Hematopoietic multipotent progenitor cell treated with erythropoietin and hydrocortisone succinate and interleukin-3 and kit ligand, for 15 days (in vitro differentiated cells): ENCODE measurements at regions not wholly inside any gene's neighbourhood (a gene's known extent, or its start where the extent isn't known, plus 50 kb on each side); places are given as distances from the start of the nearest gene placed in this dataset.

Experiments
- DNase-seq: peaks from one replicate; pipeline ENCODE4 v3.0.0-alpha.2; 2015; ENCODE audit warnings: low spot score

GRCh38 chr16:59719121-59719520, 985.0 kb upstream of the GOT2 start:
- no peak for DNase-seq

GRCh38 chr16:59707436-59708226, 973.5 kb upstream of the GOT2 start:
- no peak for DNase-seq

DNA sequence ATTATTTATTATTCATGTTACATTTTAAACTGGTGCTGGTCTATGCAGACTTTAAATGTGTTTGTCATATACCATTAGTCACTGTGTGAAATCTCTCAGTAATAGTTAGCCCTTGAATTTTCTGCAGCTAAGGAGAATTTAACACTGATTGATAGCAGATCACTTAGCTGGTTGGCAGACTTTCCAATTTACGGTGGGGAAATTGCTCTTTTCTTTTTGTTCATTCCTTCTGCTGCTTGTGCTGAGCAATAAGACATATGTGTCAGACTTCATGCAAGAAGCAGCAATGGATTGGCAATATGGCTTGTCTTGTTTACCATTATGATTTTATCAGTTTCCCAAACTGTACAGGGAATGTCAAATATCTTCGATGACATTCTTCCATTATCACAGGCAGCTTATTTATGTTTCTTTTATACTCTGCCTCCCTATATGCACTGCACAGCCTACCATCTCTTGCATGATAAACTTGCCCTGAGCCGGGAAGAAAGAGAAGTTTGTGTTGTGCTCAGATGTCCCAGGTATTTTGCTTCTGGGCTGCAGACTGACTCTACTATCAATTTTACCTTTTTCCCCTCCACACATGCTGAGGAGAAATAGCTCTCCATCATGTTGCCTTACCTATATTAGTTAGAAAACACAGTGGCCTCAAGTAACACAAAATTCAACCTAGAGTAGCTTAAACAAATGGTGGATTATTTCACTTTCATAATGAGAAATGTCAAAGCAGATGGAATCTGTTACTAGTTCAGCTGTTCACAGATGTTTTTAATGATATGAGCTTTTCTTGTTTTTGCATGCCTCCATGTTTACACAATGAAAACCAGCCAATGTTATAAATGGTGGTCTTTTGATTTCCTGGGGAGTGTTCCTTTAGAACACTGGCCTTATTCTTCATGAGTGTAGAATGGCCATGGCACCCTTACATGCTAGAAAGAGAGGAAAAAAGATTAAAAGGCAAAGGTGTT, 968.1 kb upstream of the GOT2 start:
- no peak for DNase-seq

- no peak for DNase-seq
Observed at GRCh38 chr16:59699786-59700185, 965.7 kb upstream of the GOT2 start.

GRCh38 chr16:59698346-59699020, 964.4 kb upstream of the GOT2 start:
- DNase-seq: no peak

DNA sequence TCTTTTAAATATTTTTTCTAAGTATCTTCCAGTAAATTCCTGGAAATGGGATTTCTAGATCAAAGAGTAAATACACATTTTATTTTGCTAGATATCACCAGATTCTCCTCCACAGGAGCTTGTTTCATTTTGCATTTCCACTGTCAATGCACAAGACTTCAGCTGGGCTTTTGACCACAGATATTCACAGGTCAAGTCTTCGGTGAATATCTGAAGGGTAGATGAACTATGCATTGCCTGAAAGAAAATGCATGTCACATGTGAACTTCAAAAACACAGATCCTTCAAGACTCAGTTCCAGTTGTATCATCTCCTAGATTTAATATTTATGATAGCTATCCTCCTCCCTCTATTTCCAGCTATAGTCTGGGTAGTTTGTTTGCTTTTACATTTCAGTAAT, 963.6 kb upstream of the GOT2 start:
- DNase-seq: no peak

DNA sequence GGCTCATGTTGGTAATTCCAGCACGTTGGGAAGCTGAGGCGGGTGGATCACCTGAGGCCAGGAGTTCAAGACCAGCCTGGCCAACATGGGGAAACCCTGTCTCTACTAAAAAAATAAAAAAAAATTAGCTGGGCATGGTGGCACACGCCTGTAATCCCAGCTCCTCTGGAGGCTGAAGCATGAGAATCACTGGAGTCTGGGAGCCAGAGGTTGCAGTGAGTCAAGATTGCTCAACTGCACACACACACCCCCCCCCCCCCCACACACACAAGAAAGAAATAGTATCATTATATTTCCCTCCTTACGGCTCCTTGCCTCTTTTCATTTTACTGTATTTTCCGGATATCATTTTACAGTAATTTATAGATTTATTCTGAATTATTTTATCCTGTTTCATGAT, 963.1 kb upstream of the GOT2 start:
- no peak for DNase-seq

- DNase-seq: no peak
Observed at GRCh38 chr16:59696495-59696894, 962.4 kb upstream of the GOT2 start.

DNA sequence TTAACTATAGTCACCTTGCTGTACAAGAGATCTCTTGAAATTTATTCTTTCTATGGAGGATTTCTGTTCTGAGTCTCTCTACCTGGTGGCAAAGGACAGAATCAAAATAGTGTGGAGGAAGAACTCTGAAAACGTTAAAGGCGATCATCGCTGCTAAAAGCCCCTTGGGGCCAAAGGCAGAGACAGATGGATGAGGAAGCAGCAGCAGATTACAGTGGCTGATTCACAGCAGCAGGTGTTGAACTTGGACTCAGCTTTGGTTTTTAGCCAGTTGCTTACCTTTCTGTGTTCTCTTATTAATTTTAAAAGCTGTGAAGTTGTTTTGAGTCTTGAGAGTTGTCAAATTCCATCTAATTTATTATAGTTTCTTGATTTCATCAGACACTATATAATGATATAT, 956.1 kb upstream of the GOT2 start:
- no peak for DNase-seq

GRCh38 chr16:59688006-59688405, 953.9 kb upstream of the GOT2 start:
- DNase-seq: no peak

GRCh38 chr16:59686405-59686804, 952.3 kb upstream of the GOT2 start:
- DNase-seq: no peak

- no peak for DNase-seq
Observed at GRCh38 chr16:59684911-59685310, 950.8 kb upstream of the GOT2 start.

DNA sequence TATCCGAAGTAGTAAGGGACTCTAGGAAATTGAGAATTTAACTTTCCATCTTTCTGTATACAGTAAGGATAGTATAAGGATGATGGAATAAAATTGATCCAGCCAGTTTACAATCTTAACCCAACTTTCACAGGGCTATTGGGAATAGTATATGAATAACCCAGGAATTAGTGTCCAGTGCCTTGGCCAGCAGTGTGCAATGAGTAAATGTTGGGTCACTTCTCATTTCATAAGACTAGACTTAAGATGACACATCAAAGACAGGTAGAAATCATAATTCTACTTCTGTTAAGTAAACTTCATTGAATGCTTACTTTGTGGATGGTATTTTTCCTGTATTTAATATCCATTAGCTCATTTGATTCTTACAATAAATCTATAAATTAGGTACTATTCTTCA, 949.6 kb upstream of the GOT2 start:
- no peak for DNase-seq

DNA sequence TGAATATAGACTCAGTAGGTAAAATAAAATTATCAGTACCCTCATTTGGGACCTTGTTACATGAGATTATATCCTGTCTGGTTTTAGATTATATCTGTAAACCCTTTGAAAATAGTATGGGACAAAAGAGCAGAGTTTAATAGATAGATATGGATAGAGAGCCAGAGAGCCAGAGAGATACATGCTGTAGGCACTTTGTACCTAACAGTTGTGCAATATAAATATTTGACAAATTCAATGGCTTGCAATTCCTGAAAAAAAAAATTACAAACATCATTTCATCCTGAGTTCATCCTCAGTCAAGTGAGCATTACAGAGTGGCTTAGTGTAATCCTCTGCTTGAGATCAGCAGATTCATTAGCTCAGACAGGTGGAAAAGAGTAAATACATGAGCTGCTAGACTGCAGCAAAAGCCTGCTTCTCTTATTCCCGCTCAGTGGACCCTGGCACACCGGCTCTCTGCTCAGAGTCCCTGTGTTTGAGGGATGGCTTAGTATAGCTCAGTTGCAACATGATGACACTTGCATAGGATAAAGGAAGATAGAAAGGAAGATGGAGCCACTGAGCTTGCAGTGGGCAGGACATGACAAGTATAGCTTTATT, 931.6 kb upstream of the GOT2 start:
- no peak for DNase-seq

DNA sequence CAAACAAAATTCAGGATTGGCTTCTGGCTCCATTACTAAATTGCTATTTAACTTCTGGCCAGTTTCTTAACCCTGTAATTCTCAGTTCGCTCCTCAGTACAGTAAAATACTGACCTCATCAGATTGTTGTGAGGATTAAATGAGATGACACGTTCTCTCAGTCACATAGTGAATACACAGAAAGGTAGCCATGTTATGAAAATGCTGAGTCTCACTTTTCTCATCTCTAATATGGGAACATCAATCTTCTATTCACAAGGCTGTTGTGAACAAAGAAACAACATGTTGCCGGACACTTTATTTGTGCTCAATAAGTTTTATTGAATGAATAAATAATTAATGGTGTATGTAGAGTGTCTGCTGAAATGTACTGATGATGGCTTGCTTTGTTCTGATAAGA, 924.5 kb upstream of the GOT2 start:
- no peak for DNase-seq

DNA sequence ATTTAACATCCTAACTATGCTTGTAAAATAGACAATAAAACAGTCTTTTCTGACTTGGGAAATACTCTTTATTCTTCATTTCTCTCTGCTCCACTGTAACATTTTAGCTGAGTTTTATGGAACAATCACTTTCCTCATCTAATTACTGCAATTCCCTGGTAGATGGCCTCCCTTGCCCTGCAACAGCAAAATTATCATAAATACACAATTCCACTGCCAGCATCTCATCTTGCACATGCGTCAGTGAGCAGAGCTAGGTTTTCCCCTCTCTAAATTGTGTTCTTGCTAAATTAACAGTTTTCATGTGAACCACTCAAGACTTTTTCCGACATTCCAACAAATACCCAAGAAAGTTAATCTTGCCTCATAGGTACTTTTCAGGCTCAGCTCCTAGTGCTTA, 920.9 kb upstream of the GOT2 start:
- no peak for DNase-seq

GRCh38 chr16:59654455-59654854, 920.3 kb upstream of the GOT2 start:
- DNase-seq: no peak

- DNase-seq: no peak
Observed at GRCh38 chr16:59651662-59652061, 917.5 kb upstream of the GOT2 start.

GRCh38 chr16:59645194-59645593, 911.1 kb upstream of the GOT2 start:
- DNase-seq: no peak

DNA sequence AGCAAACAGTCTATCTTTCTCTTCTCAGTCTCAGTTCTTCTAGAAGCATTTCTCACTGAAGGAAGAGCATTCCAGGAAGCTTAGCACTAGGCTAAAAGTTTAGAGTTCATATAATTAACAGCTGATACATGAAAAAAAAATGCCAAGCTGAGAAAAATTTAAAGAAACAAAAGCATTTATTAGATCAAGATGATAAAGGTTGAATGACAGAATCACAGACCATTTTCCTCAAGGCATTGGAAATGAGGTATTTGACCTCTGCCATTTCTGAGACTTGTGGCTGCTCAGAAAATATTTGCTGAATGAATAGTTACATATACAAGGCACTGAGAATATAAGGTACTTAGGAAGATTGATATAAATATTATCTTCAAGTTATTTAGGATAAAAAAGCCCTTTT, 901.6 kb upstream of the GOT2 start:
- no peak for DNase-seq

DNA sequence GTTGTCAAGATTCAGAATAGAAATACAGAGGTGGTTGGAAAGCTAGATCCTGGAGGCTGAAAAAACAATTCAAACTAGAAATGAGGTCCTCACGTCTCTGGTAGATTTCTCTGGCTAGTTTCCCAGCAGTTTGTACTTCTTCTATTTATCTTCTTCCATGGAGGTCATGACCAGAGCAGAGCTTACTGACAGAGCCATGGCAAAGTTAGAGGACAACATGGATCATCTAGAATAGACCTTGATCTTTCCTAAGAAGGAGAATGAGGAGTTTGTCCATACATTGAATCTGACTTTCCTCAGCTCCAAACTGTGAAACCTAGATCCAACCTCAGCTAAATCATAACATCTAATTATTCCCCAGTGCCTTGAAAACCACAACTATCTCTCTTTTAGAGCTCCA, 900.8 kb upstream of the GOT2 start:
- no peak for DNase-seq

- no peak for DNase-seq
Observed at GRCh38 chr16:59634004-59634579, 900.0 kb upstream of the GOT2 start.
